ENCODE measurements at regions not wholly inside any gene's neighbourhood (a gene's known extent, or its start where the extent isn't known, plus 50 kb on each side); places are given as distances from the start of the nearest gene placed in this dataset.

GRCh38 chr4:155450676-155451075, 73.9 kb upstream of the MAP9 start:
- Mint-ChIP-seq H3K4me1 (no peaks in the 10 kb centered on the region), H3K4me3 (no peak overlapping the region), H3K9me3 (no peaks in the 10 kb centered on the region), H3K36me3 (ENCODE audit: low read depth) (no peaks in the 10 kb centered on the region), H3K27me3 (no peaks in the 10 kb centered on the region), H3K27ac (no peak overlapping the region)
- DNase-seq (no peak), ATAC-seq (ENCODE audit: low read depth) (no peak)
- TF ChIP-seq CTCF (IDR thresholded peaks at IDR 0.05): no peak
- intact Hi-C loops (cut with micrococcal nuclease): no loop called here
- ChIA-PET POLR2A (no interaction called here), CTCF (no interaction called here)

GRCh38 chr4:155445306-155445705, 68.5 kb upstream of the MAP9 start:
- TF ChIP-seq CTCF (IDR thresholded peaks at IDR 0.05): no peak
- H3K27ac Mint-ChIP-seq: no peak overlapping the region
- H3K4me1 Mint-ChIP-seq: no peaks in the 10 kb centered on the region
- ATAC-seq (ENCODE audit: low read depth): no peak
- H3K4me3 Mint-ChIP-seq: no peak overlapping the region
- POLR2A ChIA-PET: no interaction called here
- CTCF ChIA-PET: interaction anchor here (1.1 kb wide), 1 partner anchor 342 kb away, joined by 5 read pairs; no protein-coding TSS in a partner anchor
- DNase-seq: no peak
- no peaks in the 10 kb centered on the region for H3K36me3 Mint-ChIP-seq (ENCODE audit: low read depth)
- intact Hi-C loops (cut with micrococcal nuclease): no loop called here
- peaks cover 5% of the 10 kb centered on the region for H3K27me3 Mint-ChIP-seq
- no peaks in the 10 kb centered on the region for H3K9me3 Mint-ChIP-seq

- CTCF ChIA-PET: interaction anchor here (1.0 kb wide), 1 partner anchor 140 kb away, joined by 3 read pairs; no protein-coding TSS in a partner anchor
- Mint-ChIP-seq H3K36me3 (ENCODE audit: low read depth) (no peaks in the 10 kb centered on the region), H3K9me3 (no peaks in the 10 kb centered on the region), H3K27me3 (peaks cover 5% of the 10 kb centered on the region), H3K4me1 (no peaks in the 10 kb centered on the region), H3K4me3 (no peak overlapping the region), H3K27ac (no peak overlapping the region)
- DNase-seq (no peak), ATAC-seq (ENCODE audit: low read depth) (no peak)
- no peak for TF ChIP-seq CTCF (IDR thresholded peaks at IDR 0.05)
- POLR2A ChIA-PET: no interaction called here
- intact Hi-C loops (cut with micrococcal nuclease): no loop called here
Observed at GRCh38 chr4:155444721-155445120, 68.0 kb upstream of the MAP9 start.

GRCh38 chr4:155442267-155443105, 65.7 kb upstream of the MAP9 start:
- H3K4me3 Mint-ChIP-seq: no peak overlapping the region
- intact Hi-C loops (cut with micrococcal nuclease): loop anchor here (1.0 kb wide), 1 partner anchor 511 kb away; the partner anchor contains the start of gene CTSO

More at GRCh38 chr4:155442267-155443105, 65.7 kb upstream of the MAP9 start:
- ATAC-seq (ENCODE audit: low read depth): no peak
- H3K36me3 Mint-ChIP-seq (ENCODE audit: low read depth): no peaks in the 10 kb centered on the region
- H3K4me1 Mint-ChIP-seq: no peaks in the 10 kb centered on the region
- peak; percentile 36 for DNase-seq
- H3K9me3 Mint-ChIP-seq: no peaks in the 10 kb centered on the region
- no peak overlapping the region for H3K27ac Mint-ChIP-seq
- CTCF ChIA-PET: interaction anchor here (1.6 kb wide), 1 partner anchor 511 kb away, joined by 4 read pairs; the partner anchor contains the start of gene CTSO
- peak; percentile 46 for TF ChIP-seq CTCF (IDR thresholded peaks at IDR 0.05)
- POLR2A ChIA-PET: no interaction called here
- peaks cover 5% of the 10 kb centered on the region for H3K27me3 Mint-ChIP-seq
